HAP-1 (cell line): ENCODE measurements at regions not wholly inside any gene's neighbourhood (a gene's known extent, or its start where the extent isn't known, plus 50 kb on each side); places are given as distances from the start of the nearest gene placed in this dataset.
A peak's percentile ranks its signal among the peaks of the same experiment; 100 is the strongest.
"Not testable (repeated sequence)": the region's sequence is repeated elsewhere in the genome, so short reads cannot be mapped to it uniquely, and the experiment has no call there.

Experiments
- DNase-seq, 2 experiments: peaks; one replicate each; pipeline ENCODE4 v3.0.0-alpha.2; 2016 to 2020; ENCODE audit warnings: low spot score in 2 of 2
- H3K27me3 ChIP-seq: fragments of 250-450 bp; sonication (Bioruptor Pico); 2 replicates; pipeline ENCODE4 v1.5.1; 2020; ENCODE audit warnings: low read depth, mild to moderate bottlenecking, moderate library complexity
- H3K36me3 ChIP-seq: fragments of 250-450 bp; sonication (Bioruptor Pico); replicated peaks from 2 replicates; pipeline ENCODE4 v1.5.1; 2020; ENCODE audit warnings: mild to moderate bottlenecking
- H3K4me1 ChIP-seq: fragments of 250-450 bp; sonication (Bioruptor Pico); 2 replicates; pipeline ENCODE4 v1.5.1; 2020; ENCODE audit warnings: mild to moderate bottlenecking
- H3K4me3 ChIP-seq: fragments of 250-450 bp; sonication (Bioruptor Pico); 2 replicates; pipeline ENCODE4 v1.5.1; 2020; ENCODE audit warnings: mild to moderate bottlenecking, moderate library complexity
- H3K9me3 ChIP-seq: fragments of 250-450 bp; sonication (Bioruptor Pico); 2 replicates; pipeline ENCODE4 v1.5.1; 2020; ENCODE audit warnings: mild to moderate bottlenecking, moderate library complexity
- in situ Hi-C: fragments of 300-500 bp; cut with MboI; formaldehyde crosslinking; loops from 3 replicates; pipeline ENCODE4 v1.14.3; 2020; ENCODE audit warnings: low sequenced_read_pairs, inconsistent platforms, mixed read lengths

DNA sequence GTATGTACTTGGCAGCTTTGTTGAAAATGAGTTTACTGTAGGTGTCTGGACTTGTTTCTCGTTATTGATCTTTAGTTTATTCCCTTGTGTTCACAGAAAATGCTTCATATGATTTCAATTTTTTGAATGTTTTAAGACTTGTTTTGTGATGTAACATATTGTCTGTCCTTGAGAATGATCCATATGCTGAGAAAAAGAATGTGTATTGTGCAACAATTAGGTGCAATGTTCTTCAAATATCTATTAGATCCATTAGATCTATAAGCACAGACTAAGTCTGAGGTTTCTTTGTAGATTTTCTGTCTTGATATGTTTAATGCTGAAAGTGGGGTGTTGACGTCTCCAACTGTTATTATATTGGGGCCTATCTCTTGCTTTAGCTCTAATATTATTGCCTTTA is 879.6 kb upstream of the LRFN5 start:
- no peak overlapping the region for H3K4me3 ChIP-seq
- no peaks in the 10 kb centered on the region for H3K4me1 ChIP-seq
- in situ Hi-C loops = no loop called here
- H3K9me3 ChIP-seq = no peaks in the 10 kb centered on the region
- H3K27me3 ChIP-seq = no peaks in the 10 kb centered on the region
- no peaks in the 10 kb centered on the region for H3K36me3 ChIP-seq
- DNase-seq = no peak

DNA sequence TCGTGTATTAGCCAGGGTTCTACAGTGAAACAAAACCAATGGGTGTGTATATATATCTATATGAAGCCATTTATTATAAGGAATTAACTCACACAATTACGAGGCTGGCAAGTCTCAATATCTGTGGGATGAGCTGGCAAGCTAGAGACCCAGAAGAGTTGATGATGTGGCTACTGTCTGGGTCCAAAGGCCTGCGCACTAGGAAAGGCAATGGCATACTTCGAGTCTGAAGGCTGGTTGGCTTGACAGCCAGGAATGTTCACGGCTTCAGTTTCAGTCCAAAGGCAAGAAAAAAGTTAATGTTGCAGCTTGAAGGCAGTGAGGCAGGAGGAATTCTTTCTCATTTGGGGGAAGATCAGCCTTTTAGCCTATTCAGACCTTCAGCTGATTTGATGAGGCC is 893.3 kb upstream of the LRFN5 start:
- H3K36me3 ChIP-seq = no peaks in the 10 kb centered on the region
- in situ Hi-C loops = no loop called here
- no peak overlapping the region for H3K4me3 ChIP-seq
- no peak for DNase-seq
- H3K27me3 ChIP-seq = no peaks in the 10 kb centered on the region
- H3K4me1 ChIP-seq = no peaks in the 10 kb centered on the region; the same call in 1 of the 2 replicates
- no peaks in the 10 kb centered on the region for H3K9me3 ChIP-seq

DNA sequence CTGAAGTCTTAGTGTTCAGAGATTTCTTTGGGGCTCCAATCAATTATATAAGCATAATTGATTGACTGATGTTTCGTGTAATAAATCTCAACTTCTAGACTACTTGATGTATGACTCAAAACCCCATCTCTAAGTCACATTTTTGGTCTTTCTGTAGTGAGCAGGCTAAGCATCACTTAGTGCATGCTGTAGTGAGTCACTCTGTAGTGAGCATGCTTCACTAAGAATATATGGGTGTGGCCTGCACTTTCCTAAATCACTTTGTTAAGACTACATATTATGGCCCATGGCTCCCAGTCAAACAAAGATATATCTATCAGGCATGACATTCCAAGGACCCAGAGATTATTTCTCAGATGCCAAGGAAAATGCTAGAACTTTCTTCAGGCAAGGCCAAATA is 909.4 kb upstream of the LRFN5 start:
- H3K36me3 ChIP-seq = no peaks in the 10 kb centered on the region
- H3K27me3 ChIP-seq = no peaks in the 10 kb centered on the region
- no peak for DNase-seq
- no peaks in the 10 kb centered on the region for H3K9me3 ChIP-seq
- in situ Hi-C loops = no loop called here
- no peak overlapping the region for H3K4me3 ChIP-seq
- peaks cover 12% of the 10 kb centered on the region for H3K4me1 ChIP-seq

DNA sequence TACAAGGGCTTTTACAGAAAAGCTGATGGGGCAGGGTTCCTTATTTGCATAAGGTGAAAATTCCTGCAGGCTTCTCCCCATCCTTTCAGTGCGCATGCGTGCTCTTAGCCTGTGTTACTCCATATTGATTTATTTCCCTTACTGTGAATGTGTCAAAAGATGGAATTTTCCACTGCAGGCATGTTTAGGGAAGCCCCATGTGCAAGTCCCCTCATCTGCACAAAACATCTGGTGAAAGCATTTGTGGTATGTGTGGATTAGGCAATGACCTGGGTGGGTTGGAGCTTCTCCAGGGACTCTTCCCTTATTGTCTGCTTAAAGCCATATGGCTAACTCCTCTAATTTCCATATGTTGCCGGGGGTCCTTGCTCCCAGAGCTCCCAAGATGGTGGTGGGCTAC is 912.7 kb upstream of the LRFN5 start:
- no peak for DNase-seq
- no peak overlapping the region for H3K4me3 ChIP-seq
- in situ Hi-C loops = no loop called here
- no peaks in the 10 kb centered on the region for H3K27me3 ChIP-seq
- no peaks in the 10 kb centered on the region for H3K9me3 ChIP-seq
- H3K36me3 ChIP-seq = no peaks in the 10 kb centered on the region
- peaks cover 12% of the 10 kb centered on the region for H3K4me1 ChIP-seq

DNA sequence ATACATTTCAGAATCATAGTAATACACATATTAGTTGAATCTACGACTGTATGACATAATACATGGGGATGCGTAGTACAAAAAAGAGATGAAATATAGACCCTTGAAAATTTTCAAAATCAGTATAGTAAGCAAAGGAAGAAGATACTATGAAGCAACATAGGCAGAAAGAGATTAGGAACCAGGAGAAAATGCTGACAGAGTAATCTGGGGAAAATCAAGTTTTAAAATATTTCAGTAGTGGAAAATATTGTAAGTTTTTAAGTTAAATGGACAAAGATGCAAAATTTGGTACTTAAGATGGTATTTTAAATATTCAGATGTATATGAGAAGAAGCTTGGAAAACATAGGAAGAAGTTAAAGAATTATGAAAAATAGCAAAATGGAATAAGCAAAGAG is 915.6 kb upstream of the LRFN5 start:
- in situ Hi-C loops = no loop called here
- Histone ChIP-seq H3K27me3 (no peaks in the 10 kb centered on the region), H3K36me3 (no peaks in the 10 kb centered on the region), H3K4me1 (peaks cover 11% of the 10 kb centered on the region), H3K9me3 (no peaks in the 10 kb centered on the region), H3K4me3 (no peak overlapping the region)
- DNase-seq = no peak

DNA sequence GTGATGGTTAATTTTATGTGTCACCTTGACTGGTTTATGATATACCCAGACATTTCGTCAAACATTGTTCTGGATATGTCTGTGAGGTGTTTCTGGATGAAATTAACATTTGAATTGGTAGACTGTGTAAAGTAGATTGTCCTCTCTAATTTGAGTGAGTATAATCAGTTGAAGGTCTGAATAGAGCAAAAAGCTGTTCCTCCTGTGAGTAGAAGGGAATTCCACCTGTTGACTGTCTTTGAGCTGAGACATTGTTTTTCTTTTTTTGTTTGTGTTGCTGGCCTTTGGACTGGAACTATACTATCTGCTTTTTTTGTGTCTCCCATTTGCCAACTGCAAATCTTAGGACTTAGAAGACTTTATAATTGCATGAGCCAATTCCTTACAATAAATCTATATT is 920.9 kb upstream of the LRFN5 start:
- in situ Hi-C loops = no loop called here
- Histone ChIP-seq H3K36me3 (no peaks in the 10 kb centered on the region), H3K27me3 (no peaks in the 10 kb centered on the region), H3K4me1 (peaks cover 3% of the 10 kb centered on the region), H3K9me3 (no peaks in the 10 kb centered on the region), H3K4me3 (no peak overlapping the region)
- DNase-seq = peak in 1 of 2 experiments; percentile 64

DNA sequence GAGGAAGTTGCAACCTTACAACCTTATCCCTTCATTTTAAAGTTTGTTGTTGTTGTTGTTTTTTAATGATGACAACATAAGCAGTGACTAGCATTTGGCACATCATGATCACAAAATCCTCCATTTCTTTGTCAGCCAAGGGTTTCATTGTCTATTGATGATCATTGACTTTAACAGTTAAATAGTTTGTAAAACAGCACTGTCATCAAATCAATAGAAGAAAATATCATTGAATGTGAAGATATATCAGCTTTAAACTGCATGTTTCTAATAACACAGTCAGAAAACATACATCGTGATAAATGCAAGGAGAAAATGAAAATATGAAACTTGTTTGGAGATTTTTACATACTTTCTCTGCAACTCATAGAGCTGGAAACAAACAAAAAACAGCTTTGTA is 922.3 kb upstream of the LRFN5 start:
- in situ Hi-C loops = no loop called here
- Histone ChIP-seq H3K9me3 (no peaks in the 10 kb centered on the region), H3K4me1 (peaks cover 3% of the 10 kb centered on the region), H3K36me3 (no peaks in the 10 kb centered on the region), H3K27me3 (no peaks in the 10 kb centered on the region), H3K4me3 (no peak overlapping the region)
- no peak for DNase-seq

DNA sequence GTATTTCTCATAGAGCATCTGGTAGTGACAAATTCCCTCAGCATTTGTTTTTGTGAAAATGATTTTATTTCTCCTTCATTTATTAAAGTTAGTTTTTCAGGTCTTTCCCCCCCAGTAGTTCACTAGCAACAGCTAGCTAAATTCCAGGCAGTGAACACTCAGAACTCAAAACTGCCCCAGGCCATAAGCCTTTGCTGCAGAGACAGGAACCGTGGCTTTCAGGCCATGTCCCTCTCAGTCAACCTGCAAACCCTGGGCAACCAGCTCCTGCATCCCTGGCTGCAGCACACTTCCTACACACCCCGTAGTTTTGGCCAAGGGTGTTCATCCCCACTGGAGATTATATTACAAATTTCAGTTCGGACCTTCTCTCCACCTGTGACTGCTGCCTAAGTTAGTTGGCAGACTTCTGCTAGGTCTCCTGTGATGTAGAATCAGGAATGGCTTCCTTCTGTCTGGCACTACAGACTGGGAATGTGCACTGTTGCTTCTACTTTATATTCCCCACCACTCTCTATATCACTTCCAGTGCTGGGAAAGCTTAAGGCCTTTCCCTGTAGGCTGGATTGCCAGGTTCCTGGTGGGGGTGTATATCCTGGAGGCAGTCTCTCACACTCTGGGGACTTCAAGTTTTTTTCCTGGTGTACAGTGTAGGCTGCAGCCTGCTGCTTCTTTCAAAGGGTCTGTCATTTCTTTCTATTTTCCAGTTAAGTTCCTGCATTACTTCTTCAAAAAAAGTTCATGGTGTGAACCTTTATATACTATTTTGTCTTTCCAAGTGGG is 924.4 kb upstream of the LRFN5 start:
- in situ Hi-C loops = no loop called here
- Histone ChIP-seq H3K4me3 (no peak overlapping the region), H3K4me1 (no peaks in the 10 kb centered on the region; the same call in none of the 2 replicates), H3K9me3 (no peaks in the 10 kb centered on the region), H3K36me3 (no peaks in the 10 kb centered on the region), H3K27me3 (no peaks in the 10 kb centered on the region)
- DNase-seq = no peak

DNA sequence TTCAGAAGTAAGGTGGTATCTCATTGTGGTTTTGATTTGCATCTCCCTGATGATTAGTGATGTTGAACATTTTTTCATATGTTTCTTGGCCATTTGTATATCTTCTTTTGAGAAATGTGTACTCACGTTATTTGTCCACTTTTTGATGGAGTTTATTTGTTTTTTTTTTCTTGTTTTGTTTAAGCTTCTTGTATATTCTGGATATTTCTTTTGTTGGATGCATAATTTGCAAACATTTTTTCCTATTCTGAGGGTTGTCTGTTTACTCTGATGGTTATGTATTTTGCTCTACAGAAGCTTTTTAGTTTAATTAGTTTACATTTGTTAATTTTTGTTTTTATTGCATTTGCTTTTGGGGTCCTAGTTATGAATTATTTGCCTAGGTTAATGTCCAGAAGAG is 927.4 kb upstream of the LRFN5 start:
- no peak for DNase-seq
- in situ Hi-C loops = no loop called here
- Histone ChIP-seq H3K36me3 (no peaks in the 10 kb centered on the region), H3K27me3 (no peaks in the 10 kb centered on the region), H3K4me1 (peaks cover 3% of the 10 kb centered on the region; the same call in 1 of the 2 replicates), H3K9me3 (no peaks in the 10 kb centered on the region), H3K4me3 (no peak overlapping the region)

DNA sequence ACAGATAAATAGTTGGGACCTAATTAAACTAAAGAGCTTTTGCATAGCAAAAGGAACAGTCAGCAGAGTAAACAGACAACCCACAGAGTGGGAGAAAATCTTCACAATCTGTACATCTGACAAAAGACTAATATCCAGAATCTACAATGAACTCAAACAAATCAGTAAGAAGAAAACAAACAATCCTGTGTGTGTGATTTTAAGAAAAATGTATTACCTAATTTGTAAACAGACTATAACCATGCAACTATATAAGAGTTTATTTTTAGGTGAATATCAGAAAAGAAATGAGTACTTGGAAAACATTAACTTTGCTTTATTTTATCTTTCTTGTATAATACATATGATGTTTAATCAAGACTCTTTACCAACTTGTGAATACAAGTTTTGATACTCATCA is 929.5 kb upstream of the LRFN5 start:
- in situ Hi-C loops, H3K4me1 ChIP-seq, DNase-seq, H3K27me3 ChIP-seq, H3K36me3 ChIP-seq, H3K4me3 ChIP-seq, H3K9me3 ChIP-seq: not testable (repeated sequence)

DNA sequence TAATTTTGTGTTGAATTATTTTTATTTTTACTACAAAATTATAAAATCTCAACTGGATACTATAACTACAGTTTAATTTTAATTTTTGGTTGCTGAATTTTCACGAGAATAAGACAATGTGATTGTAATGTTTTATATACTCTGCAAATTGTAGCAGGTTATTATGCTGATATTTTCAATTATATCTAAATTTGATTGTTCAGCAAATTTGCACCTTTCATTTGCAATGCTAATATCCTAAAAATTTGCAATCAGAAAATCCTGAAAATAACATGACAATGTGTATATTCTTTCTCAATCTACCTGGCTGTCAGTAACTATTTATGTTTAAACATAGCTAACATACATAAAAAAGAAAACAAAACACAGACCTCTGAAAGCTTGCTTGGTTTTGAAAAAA is 932.2 kb upstream of the LRFN5 start:
- peaks cover 3% of the 10 kb centered on the region; the same call in 1 of the 2 replicates for H3K4me1 ChIP-seq
- in situ Hi-C loops = no loop called here
- H3K9me3 ChIP-seq = no peaks in the 10 kb centered on the region
- H3K4me3 ChIP-seq = no peak overlapping the region
- no peaks in the 10 kb centered on the region for H3K36me3 ChIP-seq
- H3K27me3 ChIP-seq = no peaks in the 10 kb centered on the region
- DNase-seq = no peak

DNA sequence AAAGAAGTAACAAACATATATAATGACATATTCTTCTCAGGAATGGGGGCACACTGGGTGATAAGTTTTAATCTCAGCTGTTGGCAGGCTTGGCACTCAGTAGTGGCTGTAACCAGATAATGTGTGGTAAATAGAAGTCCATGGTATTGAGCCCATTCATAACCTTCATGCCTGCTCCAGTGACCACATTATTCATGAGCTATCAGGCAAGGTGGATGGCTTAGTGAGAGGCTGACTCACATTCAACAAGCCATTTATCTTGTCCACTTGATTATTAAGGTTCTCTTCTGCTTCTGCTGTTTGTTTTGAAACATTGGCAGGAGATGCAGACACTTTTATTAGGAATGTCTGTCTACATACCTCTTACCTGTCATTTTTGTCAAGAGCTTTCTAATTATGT is 950.4 kb upstream of the LRFN5 start:
- H3K27me3 ChIP-seq = no peaks in the 10 kb centered on the region
- DNase-seq = no peak
- in situ Hi-C loops = no loop called here

DNA sequence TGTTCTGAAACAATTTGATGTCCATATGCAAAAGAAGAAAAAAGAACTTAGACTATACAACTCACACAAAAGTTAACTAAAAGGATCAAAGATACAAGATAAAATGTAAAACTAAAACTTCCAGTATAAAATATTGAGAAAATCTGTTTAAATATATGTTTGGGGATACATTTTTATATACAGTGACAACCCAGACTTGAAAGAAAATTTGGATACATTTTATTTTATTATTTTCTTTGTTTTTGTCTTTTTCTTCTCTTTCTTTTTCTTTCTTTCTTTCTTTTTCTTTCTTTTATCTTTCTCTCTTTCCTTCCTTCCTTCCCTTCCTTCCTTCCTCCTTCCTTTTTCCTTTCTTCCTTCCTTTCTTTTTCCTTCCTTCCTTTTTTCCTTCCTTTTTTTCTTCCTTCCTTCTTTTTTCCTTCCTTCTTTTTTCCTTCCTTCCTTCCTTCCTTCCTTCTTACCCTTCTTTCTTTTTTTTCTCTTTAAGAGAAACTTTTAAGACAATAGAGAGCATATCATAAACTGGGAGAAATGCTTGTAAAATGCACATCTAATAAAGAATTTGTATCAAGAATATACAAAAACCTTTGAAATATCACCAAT is 954.5 kb upstream of the LRFN5 start:
- Histone ChIP-seq H3K9me3 (no peaks in the 10 kb centered on the region), H3K4me1 (no peaks in the 10 kb centered on the region), H3K36me3 (no peaks in the 10 kb centered on the region), H3K4me3 (no peak overlapping the region), H3K27me3 (no peaks in the 10 kb centered on the region)
- in situ Hi-C loops = no loop called here
- no peak for DNase-seq

More for the DNA sequence above, 950.4 kb upstream of the LRFN5 start:
- H3K36me3 ChIP-seq = no peaks in the 10 kb centered on the region
- H3K4me1 ChIP-seq = no peaks in the 10 kb centered on the region
- no peaks in the 10 kb centered on the region for H3K9me3 ChIP-seq
- H3K4me3 ChIP-seq = no peak overlapping the region

DNA sequence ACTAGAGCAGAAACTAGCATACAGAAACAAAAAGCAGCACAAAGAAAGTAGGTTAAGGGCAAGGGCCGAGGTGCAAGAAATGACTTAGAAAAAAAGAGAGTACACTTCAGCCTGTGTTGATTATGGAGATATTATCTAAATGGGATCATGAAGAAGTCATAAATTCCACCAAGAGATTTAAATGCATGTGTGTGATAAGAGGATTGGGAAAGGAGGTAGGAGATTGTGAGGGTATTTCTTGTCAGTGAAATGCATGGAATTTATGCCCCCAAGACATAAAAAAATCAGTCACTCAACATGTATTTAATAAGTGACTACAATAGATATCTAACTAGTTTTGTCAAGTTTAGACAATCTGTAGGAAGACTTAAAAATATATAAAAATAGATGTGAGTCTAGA is 976.2 kb upstream of the LRFN5 start:
- Histone ChIP-seq H3K9me3 (no peaks in the 10 kb centered on the region), H3K4me1 (peaks cover 13% of the 10 kb centered on the region), H3K4me3 (no peak overlapping the region), H3K36me3 (no peaks in the 10 kb centered on the region), H3K27me3 (no peaks in the 10 kb centered on the region)
- in situ Hi-C loops = no loop called here
- peak in 1 of 2 experiments; percentile 83 for DNase-seq
